GM13977 (cell line): ENCODE measurements at regions not wholly inside any gene's neighbourhood (a gene's known extent, or its start where the extent isn't known, plus 50 kb on each side); places are given as distances from the start of the nearest gene placed in this dataset.
A peak's percentile ranks its signal among the peaks of the same experiment; 100 is the strongest.
"Not testable (repeated sequence)": the region's sequence is repeated elsewhere in the genome, so short reads cannot be mapped to it uniquely, and the experiment has no call there.

Source experiments
- DNase-seq: peaks from one replicate; pipeline ENCODE4 v3.0.0; 2012; ENCODE audit warnings: low spot score
- in situ Hi-C: fragments of 300-500 bp; cut with MboI; formaldehyde crosslinking; loops from one replicate; pipeline ENCODE4 v1.12.0; 2022; ENCODE audit warnings: low sequenced_read_pairs, low pct_unique_long_range_greater_than_20kb, mixed read lengths, inconsistent platforms; ENCODE audit not compliant: unreplicated experiment
- TF ChIP-seq, protein P1 (sequence below): IDR thresholded peaks from 2 replicates; pipeline ENCODE4 v1.5.1; 2012; ENCODE audit warnings: mild to moderate bottlenecking, control low read depth; ENCODE audit not compliant: insufficient read depth; ENCODE audit errors: extremely low read depth, missing control alignments

DNA sequence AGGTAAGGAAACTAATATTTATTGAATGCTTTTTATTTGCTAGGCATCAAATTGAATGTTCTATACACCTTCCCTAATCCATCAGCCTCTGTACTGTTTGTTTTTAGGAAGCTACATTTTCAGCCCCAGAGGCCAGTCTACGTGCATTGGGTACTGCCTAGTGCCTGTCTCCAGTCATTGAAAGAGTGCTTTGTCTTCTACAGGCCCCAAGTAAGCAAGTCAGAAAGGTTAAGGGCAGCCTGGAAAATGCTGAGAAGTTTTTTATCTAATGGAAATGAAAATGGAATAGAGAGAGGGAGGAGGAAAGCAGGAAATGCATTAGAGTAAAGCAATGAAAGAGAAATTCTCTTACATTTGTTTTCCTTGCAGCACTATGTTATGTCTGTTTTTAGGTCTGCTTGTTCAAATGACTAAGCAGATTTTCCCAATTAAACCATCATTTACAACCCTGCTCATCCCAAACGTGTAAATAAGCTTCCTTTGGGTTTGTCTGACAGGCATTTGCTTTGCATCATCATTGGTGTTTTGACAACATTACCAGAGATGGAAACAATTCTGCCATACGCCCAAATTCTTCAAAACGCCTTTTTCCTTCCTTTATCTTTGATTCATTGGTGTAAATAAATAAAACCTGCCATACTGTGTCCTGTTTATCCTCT, 116.0 kb upstream of the GOT2 start:
- DNase-seq, result no peak
- in situ Hi-C loops, result no loop called here
- TF ChIP-seq, protein P1, sequence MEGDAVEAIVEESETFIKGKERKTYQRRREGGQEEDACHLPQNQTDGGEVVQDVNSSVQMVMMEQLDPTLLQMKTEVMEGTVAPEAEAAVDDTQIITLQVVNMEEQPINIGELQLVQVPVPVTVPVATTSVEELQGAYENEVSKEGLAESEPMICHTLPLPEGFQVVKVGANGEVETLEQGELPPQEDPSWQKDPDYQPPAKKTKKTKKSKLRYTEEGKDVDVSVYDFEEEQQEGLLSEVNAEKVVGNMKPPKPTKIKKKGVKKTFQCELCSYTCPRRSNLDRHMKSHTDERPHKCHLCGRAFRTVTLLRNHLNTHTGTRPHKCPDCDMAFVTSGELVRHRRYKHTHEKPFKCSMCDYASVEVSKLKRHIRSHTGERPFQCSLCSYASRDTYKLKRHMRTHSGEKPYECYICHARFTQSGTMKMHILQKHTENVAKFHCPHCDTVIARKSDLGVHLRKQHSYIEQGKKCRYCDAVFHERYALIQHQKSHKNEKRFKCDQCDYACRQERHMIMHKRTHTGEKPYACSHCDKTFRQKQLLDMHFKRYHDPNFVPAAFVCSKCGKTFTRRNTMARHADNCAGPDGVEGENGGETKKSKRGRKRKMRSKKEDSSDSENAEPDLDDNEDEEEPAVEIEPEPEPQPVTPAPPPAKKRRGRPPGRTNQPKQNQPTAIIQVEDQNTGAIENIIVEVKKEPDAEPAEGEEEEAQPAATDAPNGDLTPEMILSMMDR, result no peak

DNA sequence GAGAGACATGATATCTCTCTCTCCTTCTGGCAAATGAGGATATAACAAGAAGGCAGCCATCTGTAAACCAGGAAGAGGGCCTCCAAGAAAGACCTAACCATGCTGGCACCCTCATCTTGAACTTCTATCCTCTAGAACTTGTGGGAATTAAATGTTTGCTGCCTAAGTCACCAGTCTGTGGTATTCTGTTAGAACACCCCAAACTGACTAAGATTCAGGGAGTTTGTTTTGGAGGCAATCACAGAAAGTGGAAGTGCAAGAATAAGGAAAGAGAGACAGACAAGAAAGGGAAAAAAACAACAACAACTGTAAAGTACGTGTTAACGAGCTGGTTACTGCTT, 114.5 kb upstream of the GOT2 start:
- in situ Hi-C loops, result no loop called here
- no peak for DNase-seq
- TF ChIP-seq, protein P1, result no peak

DNA sequence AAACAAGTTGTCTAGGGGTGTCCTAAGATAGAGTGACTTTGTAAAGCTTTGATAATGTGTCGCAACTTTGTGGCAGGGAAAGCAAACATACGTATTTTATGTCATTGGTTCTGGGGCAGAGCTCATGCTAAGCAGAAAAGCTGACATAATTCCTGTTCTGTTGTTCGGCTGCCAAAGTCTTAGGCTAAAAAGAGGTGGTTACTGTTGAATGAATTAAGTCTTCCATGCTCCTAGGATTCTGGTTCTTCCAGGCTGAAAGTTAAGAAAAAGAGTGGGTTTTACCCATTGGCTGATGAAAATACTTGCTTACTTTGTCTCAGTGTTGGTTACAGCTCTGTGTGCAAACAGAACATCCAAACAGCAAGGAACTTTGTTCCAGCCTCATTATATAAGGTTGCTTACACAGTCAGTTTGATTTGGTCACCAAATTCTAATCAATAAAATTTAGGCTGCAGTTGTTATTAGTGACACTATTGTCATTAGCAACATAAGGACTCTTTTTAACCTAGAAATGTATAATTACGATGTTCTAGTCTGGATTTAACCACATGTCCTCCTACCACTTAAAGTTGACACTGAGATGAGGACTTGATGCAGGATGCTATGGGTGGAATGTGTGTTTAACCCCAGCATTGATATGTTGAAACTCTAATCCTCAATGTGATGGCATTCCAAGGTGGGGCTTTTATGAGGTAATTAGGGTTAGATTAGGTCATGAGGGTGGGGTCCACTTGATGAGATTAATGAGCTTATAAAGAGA, 114.0 kb upstream of the GOT2 start:
- DNase-seq, result no peak
- in situ Hi-C loops, result no loop called here
- TF ChIP-seq, protein P1, result no peak

DNA sequence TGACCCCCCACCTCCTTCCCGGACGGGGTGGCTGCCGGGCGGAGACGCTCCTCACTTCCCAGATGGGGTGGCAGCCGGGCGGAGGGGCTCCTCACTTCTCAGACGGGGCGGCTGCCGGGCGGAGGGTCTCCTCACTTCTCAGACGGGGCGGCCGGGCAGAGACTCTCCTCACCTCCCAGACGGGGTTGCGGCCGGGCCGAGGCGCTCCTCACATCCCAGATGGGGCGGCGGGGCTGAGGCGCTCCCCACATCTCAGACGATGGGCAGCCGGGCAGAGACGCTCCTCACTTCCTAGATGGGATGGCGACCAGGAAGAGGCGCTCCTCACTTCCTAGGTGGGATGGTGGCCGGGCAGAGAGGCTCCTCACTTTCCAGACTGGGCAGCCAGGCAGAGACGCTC, 112.1 kb upstream of the GOT2 start:
- DNase-seq, in situ Hi-C loops: not testable (repeated sequence)

DNA sequence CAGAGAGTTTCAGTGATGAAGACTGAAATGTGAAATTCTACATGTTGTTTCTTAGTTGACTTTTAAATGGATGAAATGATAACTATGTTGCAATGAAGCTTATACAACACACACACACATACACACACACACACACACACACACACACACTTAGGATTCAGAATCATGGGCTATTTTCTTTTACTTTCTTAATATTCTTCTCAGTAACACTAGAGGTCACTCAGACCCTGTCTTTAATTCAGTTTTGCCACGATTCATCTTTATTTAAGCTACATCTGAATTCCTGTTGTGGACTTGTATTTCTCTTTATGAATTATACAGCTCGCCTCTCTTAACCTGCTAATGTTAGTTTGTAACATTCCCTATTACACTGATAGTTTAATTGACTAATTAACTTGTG, 109.6 kb upstream of the GOT2 start:
- in situ Hi-C loops, result no loop called here
- peak; percentile 64 for DNase-seq
- TF ChIP-seq, protein P1, result peak; percentile 45

DNA sequence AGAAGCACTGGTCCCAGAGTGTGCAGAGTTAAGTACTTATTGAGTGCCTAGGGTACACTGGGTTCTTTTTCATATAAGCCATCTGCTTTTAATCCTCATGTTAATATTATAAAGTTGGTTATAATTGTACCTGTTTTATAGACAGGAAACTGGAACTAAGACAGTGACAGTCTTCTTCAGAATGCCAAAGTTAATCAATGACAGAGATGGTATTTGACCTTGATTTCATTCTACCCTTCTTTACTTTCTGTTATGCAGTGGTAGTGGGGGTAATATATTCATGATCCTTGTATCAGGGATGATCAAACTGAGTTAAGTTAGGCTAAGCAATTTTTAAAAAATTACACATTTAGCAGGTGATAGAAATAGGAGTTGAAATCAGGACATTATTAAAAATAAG, 108.6 kb upstream of the GOT2 start:
- DNase-seq, result no peak
- TF ChIP-seq, protein P1, result no peak
- in situ Hi-C loops, result no loop called here

DNA sequence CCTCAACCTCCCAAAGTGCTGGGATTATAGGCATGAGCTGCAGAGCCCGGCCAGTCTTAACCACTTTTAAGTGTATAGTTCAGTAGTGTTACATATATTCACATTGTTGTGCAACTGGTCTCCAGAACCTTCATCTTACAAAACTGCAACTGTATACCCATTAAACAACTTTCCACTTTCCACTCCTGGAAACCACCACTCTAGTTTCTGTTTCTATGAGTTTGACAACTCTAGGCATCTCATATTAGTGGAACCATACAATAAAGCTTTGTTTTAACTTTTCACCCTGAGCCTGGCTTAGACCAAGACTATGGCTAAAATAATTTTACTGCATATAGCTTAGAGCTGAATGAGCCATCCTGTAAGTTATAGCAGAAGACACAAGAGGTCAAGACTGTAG, 108.0 kb upstream of the GOT2 start:
- in situ Hi-C loops, result no loop called here
- DNase-seq, result no peak
- TF ChIP-seq, protein P1, result no peak
